HL-60 (cell line): ENCODE measurements at regions not wholly inside any gene's neighbourhood (a gene's known extent, or its start where the extent isn't known, plus 50 kb on each side); places are given as distances from the start of the nearest gene placed in this dataset.

Source experiments
- GABPA ChIP-seq: IDR thresholded peaks from 2 replicates; pipeline ENCODE4 v1.6.1; 2012; ENCODE audit warnings: low read depth
- POLR2AphosphoS5 ChIP-seq: IDR thresholded peaks from 2 replicates; pipeline ENCODE4 v1.6.1; 2012; ENCODE audit warnings: low read depth
- TF ChIP-seq, protein P1 (sequence below): IDR thresholded peaks from one replicate; pipeline ENCODE4 v1.5.1; 2011; ENCODE audit warnings: low read length, control low read depth, inconsistent platforms; ENCODE audit not compliant: insufficient read depth
- TF ChIP-seq, protein P2 (sequence below): IDR thresholded peaks from 2 replicates; pipeline ENCODE4 v1.6.1; 2012; ENCODE audit warnings: low read depth; ENCODE audit not compliant: insufficient replicate concordance

DNA sequence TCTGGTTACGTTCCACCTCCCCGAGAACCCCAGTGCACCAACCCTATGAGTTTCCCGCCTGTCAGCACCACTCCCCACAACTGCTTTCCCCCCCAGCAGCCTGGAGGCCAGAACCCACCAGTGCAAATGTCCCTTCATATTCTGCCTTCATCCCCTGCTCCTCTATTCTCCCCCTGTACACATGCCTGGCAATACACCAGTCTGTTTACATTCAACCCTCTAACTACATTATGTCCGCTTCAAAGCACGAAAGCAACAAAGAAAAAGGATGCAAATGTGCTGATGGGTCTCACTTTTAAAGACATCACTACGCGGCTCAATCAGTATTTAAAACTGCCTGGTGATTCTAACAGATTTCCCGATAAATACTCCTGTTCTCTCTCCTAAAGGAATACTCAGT, 126.7 kb upstream of the SORBS2 start:
- TF ChIP-seq, protein P1, sequence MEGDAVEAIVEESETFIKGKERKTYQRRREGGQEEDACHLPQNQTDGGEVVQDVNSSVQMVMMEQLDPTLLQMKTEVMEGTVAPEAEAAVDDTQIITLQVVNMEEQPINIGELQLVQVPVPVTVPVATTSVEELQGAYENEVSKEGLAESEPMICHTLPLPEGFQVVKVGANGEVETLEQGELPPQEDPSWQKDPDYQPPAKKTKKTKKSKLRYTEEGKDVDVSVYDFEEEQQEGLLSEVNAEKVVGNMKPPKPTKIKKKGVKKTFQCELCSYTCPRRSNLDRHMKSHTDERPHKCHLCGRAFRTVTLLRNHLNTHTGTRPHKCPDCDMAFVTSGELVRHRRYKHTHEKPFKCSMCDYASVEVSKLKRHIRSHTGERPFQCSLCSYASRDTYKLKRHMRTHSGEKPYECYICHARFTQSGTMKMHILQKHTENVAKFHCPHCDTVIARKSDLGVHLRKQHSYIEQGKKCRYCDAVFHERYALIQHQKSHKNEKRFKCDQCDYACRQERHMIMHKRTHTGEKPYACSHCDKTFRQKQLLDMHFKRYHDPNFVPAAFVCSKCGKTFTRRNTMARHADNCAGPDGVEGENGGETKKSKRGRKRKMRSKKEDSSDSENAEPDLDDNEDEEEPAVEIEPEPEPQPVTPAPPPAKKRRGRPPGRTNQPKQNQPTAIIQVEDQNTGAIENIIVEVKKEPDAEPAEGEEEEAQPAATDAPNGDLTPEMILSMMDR: no peak
- no peak for TF ChIP-seq POLR2AphosphoS5
- TF ChIP-seq GABPA: no peak
- TF ChIP-seq, protein P2, sequence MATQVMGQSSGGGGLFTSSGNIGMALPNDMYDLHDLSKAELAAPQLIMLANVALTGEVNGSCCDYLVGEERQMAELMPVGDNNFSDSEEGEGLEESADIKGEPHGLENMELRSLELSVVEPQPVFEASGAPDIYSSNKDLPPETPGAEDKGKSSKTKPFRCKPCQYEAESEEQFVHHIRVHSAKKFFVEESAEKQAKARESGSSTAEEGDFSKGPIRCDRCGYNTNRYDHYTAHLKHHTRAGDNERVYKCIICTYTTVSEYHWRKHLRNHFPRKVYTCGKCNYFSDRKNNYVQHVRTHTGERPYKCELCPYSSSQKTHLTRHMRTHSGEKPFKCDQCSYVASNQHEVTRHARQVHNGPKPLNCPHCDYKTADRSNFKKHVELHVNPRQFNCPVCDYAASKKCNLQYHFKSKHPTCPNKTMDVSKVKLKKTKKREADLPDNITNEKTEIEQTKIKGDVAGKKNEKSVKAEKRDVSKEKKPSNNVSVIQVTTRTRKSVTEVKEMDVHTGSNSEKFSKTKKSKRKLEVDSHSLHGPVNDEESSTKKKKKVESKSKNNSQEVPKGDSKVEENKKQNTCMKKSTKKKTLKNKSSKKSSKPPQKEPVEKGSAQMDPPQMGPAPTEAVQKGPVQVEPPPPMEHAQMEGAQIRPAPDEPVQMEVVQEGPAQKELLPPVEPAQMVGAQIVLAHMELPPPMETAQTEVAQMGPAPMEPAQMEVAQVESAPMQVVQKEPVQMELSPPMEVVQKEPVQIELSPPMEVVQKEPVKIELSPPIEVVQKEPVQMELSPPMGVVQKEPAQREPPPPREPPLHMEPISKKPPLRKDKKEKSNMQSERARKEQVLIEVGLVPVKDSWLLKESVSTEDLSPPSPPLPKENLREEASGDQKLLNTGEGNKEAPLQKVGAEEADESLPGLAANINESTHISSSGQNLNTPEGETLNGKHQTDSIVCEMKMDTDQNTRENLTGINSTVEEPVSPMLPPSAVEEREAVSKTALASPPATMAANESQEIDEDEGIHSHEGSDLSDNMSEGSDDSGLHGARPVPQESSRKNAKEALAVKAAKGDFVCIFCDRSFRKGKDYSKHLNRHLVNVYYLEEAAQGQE: no peak
